Activated CD4-positive, alpha-beta T cell treated with anti-CD3 and anti-CD28 coated beads for 4 hours (primary cell): ENCODE measurements at regions not wholly inside any gene's neighbourhood (a gene's known extent, or its start where the extent isn't known, plus 50 kb on each side); places are given as distances from the start of the nearest gene placed in this dataset.
"Not testable (repeated sequence)": the region's sequence is repeated elsewhere in the genome, so short reads cannot be mapped to it uniquely, and the experiment has no call there.

Experiments used
- DNase-seq, 2 donors: peaks; one replicate each; pipeline ENCODE4 v3.0.0-alpha.2; 2020

- no peak for DNase-seq
These were observed 108.2 kb upstream of the RAB12 start for GRCh38 chr18:8501044-8501443.

GRCh38 chr18:8503248-8503647, 106.0 kb upstream of the RAB12 start:
- DNase-seq = no peak

GRCh38 chr18:8504424-8504823, 104.8 kb upstream of the RAB12 start:
- DNase-seq = no peak

GRCh38 chr18:8504880-8505435, 104.3 kb upstream of the RAB12 start:
- DNase-seq = no peak

- DNase-seq = no peak
These were observed 102.8 kb upstream of the RAB12 start for GRCh38 chr18:8506251-8507049.

GRCh38 chr18:8507361-8507760, 101.9 kb upstream of the RAB12 start:
- no peak for DNase-seq

- DNase-seq = no peak
These were observed 101.1 kb upstream of the RAB12 start for GRCh38 chr18:8507915-8508705.

GRCh38 chr18:8513249-8513648, 96.0 kb upstream of the RAB12 start:
- no peak for DNase-seq

- DNase-seq = no peak
These were observed 94.8 kb upstream of the RAB12 start for GRCh38 chr18:8514409-8514808.

GRCh38 chr18:8515142-8515865, 93.9 kb upstream of the RAB12 start:
- DNase-seq = no peak

GRCh38 chr18:8516371-8517250, 92.6 kb upstream of the RAB12 start:
- DNase-seq = no peak

GRCh38 chr18:8517276-8517675, 92.0 kb upstream of the RAB12 start:
- no peak for DNase-seq

- no peak for DNase-seq
These were observed 90.1 kb upstream of the RAB12 start for GRCh38 chr18:8519102-8519501.

- DNase-seq = no peak
These were observed 89.0 kb upstream of the RAB12 start for GRCh38 chr18:8520266-8520665.

- no peak for DNase-seq
These were observed 86.5 kb upstream of the RAB12 start for GRCh38 chr18:8522756-8523155.

- DNase-seq = no peak
These were observed 83.5 kb upstream of the RAB12 start for GRCh38 chr18:8525692-8526091.

GRCh38 chr18:8526332-8526731, 82.9 kb upstream of the RAB12 start:
- DNase-seq = no peak

- DNase-seq = no peak
These were observed 79.6 kb upstream of the RAB12 start for GRCh38 chr18:8529609-8530008.

GRCh38 chr18:8531084-8531483, 78.2 kb upstream of the RAB12 start:
- DNase-seq = not testable (repeated sequence)

GRCh38 chr18:8536231-8536630, 73.0 kb upstream of the RAB12 start:
- no peak for DNase-seq

- DNase-seq = no peak
These were observed 72.3 kb upstream of the RAB12 start for GRCh38 chr18:8536922-8537321.

GRCh38 chr18:8537400-8537799, 71.8 kb upstream of the RAB12 start:
- no peak for DNase-seq
